GM23338 (cell line): ENCODE measurements at regions not wholly inside any gene's neighbourhood (a gene's known extent, or its start where the extent isn't known, plus 50 kb on each side); places are given as distances from the start of the nearest gene placed in this dataset.

Experiments
- ATAC-seq: fragments of 200-7000 bp; cut with Tn5 transposase; 3 replicates; pipeline ENCODE4 v1.9.1; 2020
- DNase-seq: peaks from one replicate; pipeline ENCODE4 v3.0.0-alpha.2; 2015; ENCODE audit warnings: low spot score
- H2AFZ ChIP-seq: fragments of 200-600 bp; sonication (generic); 2 replicates; pipeline ENCODE4 v1.8.0; 2016; ENCODE audit warnings: antibody characterized with exemption, mild to moderate bottlenecking, moderate library complexity
- H3F3A ChIP-seq: fragments of 200-600 bp; sonication (generic); replicated peaks from 2 replicates; pipeline ENCODE4 v1.8.0; 2017; ENCODE audit warnings: antibody characterized with exemption, mixed run types, low read depth
- H3K27ac ChIP-seq: fragments of 200-600 bp; sonication (generic); 2 replicates; pipeline ENCODE4 v1.6.1; 2016; ENCODE audit warnings: low read depth
- H3K27me3 ChIP-seq: fragments of 200-600 bp; sonication (generic); 2 replicates; pipeline ENCODE4 v1.8.0; 2016; ENCODE audit warnings: mild to moderate bottlenecking, mixed run types, moderate library complexity; ENCODE audit not compliant: insufficient read depth
- H3K36me3 ChIP-seq: fragments of 200-600 bp; sonication (generic); 2 replicates; pipeline ENCODE4 v1.8.0; 2016; ENCODE audit warnings: mild to moderate bottlenecking; ENCODE audit not compliant: insufficient read depth
- H3K4me1 ChIP-seq: fragments of 200-600 bp; sonication (generic); 2 replicates; pipeline ENCODE4 v1.8.0; 2016; ENCODE audit warnings: mild to moderate bottlenecking, moderate library complexity; ENCODE audit not compliant: insufficient read depth
- H3K4me2 ChIP-seq: fragments of 200-600 bp; sonication (generic); 2 replicates; pipeline ENCODE4 v1.7.1; 2017; ENCODE audit warnings: mixed run types
- H3K4me3 ChIP-seq: fragments of 200-600 bp; sonication (generic); 2 replicates; pipeline ENCODE4 v1.6.1; 2016; ENCODE audit warnings: mixed run types
- H3K79me2 ChIP-seq: fragments of 200-600 bp; sonication (generic); replicated peaks from 2 replicates; pipeline ENCODE4 v1.8.0; 2017; ENCODE audit warnings: mild to moderate bottlenecking; ENCODE audit not compliant: insufficient read depth
- H3K9me2 ChIP-seq: fragments of 200-600 bp; sonication (generic); 2 replicates; pipeline ENCODE4 v1.8.0; 2017; ENCODE audit not compliant: insufficient read depth
- H4K20me1 ChIP-seq: fragments of 200-600 bp; sonication (generic); replicated peaks from 2 replicates; pipeline ENCODE4 v1.8.0; 2017; ENCODE audit warnings: mild to moderate bottlenecking; ENCODE audit not compliant: insufficient read depth
- H3K27ac Mint-ChIP-seq: 2 replicates; pipeline ENCODE4 v1.8.0; 2020; ENCODE audit warnings: inconsistent platforms, mild to moderate bottlenecking, moderate library complexity, mixed read lengths
- H3K27me3 Mint-ChIP-seq: 3 replicates; pipeline ENCODE4 v1.8.0; 2022; ENCODE audit warnings: low read depth, mild to moderate bottlenecking, moderate library complexity, mixed read lengths, inconsistent platforms; ENCODE audit not compliant: insufficient read depth, poor library complexity
- H3K36me3 Mint-ChIP-seq: 3 replicates; pipeline ENCODE4 v1.8.0; 2021; ENCODE audit warnings: low read depth, mild to moderate bottlenecking, inconsistent platforms, moderate library complexity, mixed read lengths
- H3K4me1 Mint-ChIP-seq: 3 replicates; pipeline ENCODE4 v1.8.0; 2020; ENCODE audit warnings: mild to moderate bottlenecking, inconsistent platforms, mixed read lengths
- H3K4me3 Mint-ChIP-seq: 3 replicates; pipeline ENCODE4 v1.8.0; 2021; ENCODE audit warnings: moderate library complexity, mild to moderate bottlenecking, inconsistent platforms, mixed read lengths
- H3K9me3 Mint-ChIP-seq: 3 replicates; pipeline ENCODE4 v1.8.0; 2020; ENCODE audit warnings: moderate library complexity, mild to moderate bottlenecking, inconsistent platforms, mixed read lengths
- CREB1 ChIP-seq: fragments of 250-450 bp; sonication (Bioruptor Pico); IDR thresholded peaks from 2 replicates; pipeline ENCODE4 v1.5.0; 2020; ENCODE audit warnings: low read depth, mild to moderate bottlenecking, moderate library complexity
- EZH2 ChIP-seq: fragments of 200-600 bp; sonication (generic); IDR thresholded peaks from one replicate; pipeline ENCODE4 v1.8.0; 2017; ENCODE audit warnings: antibody characterized with exemption, mild to moderate bottlenecking, low read depth; ENCODE audit not compliant: unreplicated experiment
- EZH2phosphoT487 ChIP-seq: fragments of 200-600 bp; sonication (generic); IDR thresholded peaks from one replicate; pipeline ENCODE4 v1.8.1; 2018; ENCODE audit warnings: antibody characterized with exemption; ENCODE audit not compliant: unreplicated experiment
- JUNB ChIP-seq: IDR thresholded peaks from one replicate; pipeline ENCODE4 v1.6.1; 2016; ENCODE audit warnings: antibody characterized with exemption; ENCODE audit not compliant: unreplicated experiment
- NANOG ChIP-seq: IDR thresholded peaks from 2 replicates; pipeline ENCODE4 v1.6.1; 2016; ENCODE audit warnings: antibody characterized with exemption, borderline replicate concordance
- POLR2AphosphoS5 ChIP-seq: IDR thresholded peaks from 2 replicates; pipeline ENCODE4 v1.6.1; 2016; ENCODE audit warnings: antibody characterized with exemption, low read depth
- STAT1 ChIP-seq: IDR thresholded peaks from one replicate; pipeline ENCODE4 v1.6.1; 2016; ENCODE audit warnings: antibody characterized with exemption; ENCODE audit not compliant: unreplicated experiment
- ZNF331 ChIP-seq: fragments of 250-450 bp; sonication (Bioruptor Pico); IDR thresholded peaks from 2 replicates; pipeline ENCODE4 v1.5.0; 2020; ENCODE audit warnings: low read depth, mild to moderate bottlenecking, moderate library complexity
- TF ChIP-seq, protein P1 (sequence below): IDR thresholded peaks from 2 replicates; pipeline ENCODE4 v1.6.1; 2016; ENCODE audit warnings: antibody characterized with exemption
- TF ChIP-seq, protein P2 (sequence below), 2 experiments: fragments of 200-600 bp in 1 of 2; sonication (generic) in 1 of 2; conservative IDR thresholded peaks; 2 replicates each; pipeline versions ENCODE4 v1.5.1 to v1.6.1; 2016 to 2017; ENCODE audit warnings: antibody characterized with exemption in 2 of 2, low read depth in 2 of 2, mild to moderate bottlenecking in 2 of 2, moderate library complexity in 1 of 2
- TF ChIP-seq, protein P3 (sequence below): IDR thresholded peaks from one replicate; pipeline ENCODE4 v1.6.1; 2018; ENCODE audit warnings: antibody characterized with exemption; ENCODE audit not compliant: unreplicated experiment

DNA sequence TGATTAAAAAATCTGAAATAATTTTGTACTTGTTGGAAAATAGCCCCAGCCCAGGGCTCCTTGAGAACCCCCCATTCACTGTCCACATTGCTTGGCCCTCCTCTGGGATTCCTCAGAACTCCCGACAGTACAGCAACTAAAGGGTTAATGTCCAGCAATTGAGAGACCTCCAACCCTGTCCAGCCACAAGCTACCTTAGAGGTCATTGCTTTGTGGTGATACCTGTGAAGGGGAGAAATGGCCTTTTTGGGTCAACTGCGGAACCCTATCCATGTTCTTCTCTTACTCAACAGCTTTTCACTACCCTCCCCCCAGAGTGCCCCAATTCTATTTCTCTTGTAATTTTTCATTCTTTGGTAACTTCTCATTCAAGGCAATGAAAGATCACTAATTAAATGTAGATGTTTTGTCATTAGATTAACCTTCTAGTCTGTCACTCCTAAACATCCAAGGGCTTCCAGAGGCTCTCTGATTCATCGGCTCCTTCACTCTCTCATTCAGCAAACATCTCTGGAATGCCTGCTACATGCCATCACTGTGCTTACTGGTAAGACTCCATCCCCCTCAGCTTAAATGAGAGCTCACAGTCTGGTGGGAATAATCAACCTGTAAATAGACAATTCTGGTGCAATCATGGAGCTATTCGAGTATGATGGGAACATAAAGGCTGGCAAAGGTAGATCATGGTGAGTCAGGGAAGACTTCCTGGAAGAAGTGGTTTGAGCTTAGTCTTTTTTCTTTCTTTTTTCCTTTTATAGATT lies 241.4 kb upstream of the PGRMC2 start:
- no peak overlapping the region; the same call in 2 of the 3 replicates for H3K4me3 Mint-ChIP-seq
- peak overlapping the region; percentile 82 for H3K27ac Mint-ChIP-seq
- TF ChIP-seq JUNB: no peak
- TF ChIP-seq NANOG: 0 out of 2 replicates have a peak, but pooled peaks have one; percentile 27
- no peaks in the 10 kb centered on the region for H3K9me3 Mint-ChIP-seq
- Histone ChIP-seq H3K27me3 (no peaks in the 10 kb centered on the region), H3K9me2 (no peaks in the 10 kb centered on the region), H2AFZ (no peak overlapping the region), H3K4me2 (no peak overlapping the region), H3K79me2 (no peaks in the 10 kb centered on the region), H3K4me3 (no peak overlapping the region), H3K36me3 (no peaks in the 10 kb centered on the region), H3F3A (no peaks in the 10 kb centered on the region), H3K27ac (0 out of 2 replicates have a peak overlapping the region, but pooled peaks have one; percentile 34), H3K4me1 (peaks cover 8% of the 10 kb centered on the region; the same call in 1 of the 2 replicates), H4K20me1 (no peaks in the 10 kb centered on the region)
- H3K27me3 Mint-ChIP-seq: peaks cover 3% of the 10 kb centered on the region
- ATAC-seq (peak; percentile 98), DNase-seq (peak; percentile 88)
- no peaks in the 10 kb centered on the region for H3K36me3 Mint-ChIP-seq
- H3K4me1 Mint-ChIP-seq: peaks cover 29% of the 10 kb centered on the region

DNA sequence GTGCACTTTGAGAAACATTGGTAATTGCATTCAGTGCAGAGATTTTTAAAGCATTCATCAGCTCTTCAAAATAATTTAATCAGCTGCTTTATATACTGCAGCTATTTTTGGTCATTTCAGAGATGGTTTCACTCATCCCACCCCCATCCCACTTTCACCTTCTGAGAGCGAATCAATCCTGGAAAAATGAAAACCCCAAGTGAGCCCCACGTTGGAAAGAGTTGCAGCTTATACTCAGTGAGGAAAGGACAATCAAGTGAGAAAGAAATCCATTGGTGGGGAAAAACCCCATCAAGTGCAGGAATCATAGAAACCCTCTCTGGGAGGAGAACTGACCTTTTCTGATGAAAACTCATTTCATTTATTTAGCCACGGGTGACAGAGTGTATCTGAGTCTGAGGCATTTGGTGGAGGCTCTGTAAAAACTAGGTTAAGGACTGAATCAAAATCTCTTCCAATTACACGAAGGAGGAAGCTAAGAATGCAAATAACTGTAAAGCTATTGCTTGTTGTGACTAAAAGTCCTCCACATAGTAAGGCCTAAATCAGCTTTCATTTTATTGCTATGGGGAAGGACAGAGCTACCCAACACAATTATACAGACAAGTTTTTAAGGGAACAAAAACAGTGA lies 240.4 kb upstream of the PGRMC2 start:
- no peak overlapping the region for H3K4me3 Mint-ChIP-seq
- H3K27me3 Mint-ChIP-seq: peaks cover 3% of the 10 kb centered on the region
- no peak for TF ChIP-seq EZH2phosphoT487
- no peak for TF ChIP-seq NANOG
- TF ChIP-seq, protein P1, sequence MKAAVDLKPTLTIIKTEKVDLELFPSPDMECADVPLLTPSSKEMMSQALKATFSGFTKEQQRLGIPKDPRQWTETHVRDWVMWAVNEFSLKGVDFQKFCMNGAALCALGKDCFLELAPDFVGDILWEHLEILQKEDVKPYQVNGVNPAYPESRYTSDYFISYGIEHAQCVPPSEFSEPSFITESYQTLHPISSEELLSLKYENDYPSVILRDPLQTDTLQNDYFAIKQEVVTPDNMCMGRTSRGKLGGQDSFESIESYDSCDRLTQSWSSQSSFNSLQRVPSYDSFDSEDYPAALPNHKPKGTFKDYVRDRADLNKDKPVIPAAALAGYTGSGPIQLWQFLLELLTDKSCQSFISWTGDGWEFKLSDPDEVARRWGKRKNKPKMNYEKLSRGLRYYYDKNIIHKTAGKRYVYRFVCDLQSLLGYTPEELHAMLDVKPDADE: no peak
- TF ChIP-seq, protein P2, sequence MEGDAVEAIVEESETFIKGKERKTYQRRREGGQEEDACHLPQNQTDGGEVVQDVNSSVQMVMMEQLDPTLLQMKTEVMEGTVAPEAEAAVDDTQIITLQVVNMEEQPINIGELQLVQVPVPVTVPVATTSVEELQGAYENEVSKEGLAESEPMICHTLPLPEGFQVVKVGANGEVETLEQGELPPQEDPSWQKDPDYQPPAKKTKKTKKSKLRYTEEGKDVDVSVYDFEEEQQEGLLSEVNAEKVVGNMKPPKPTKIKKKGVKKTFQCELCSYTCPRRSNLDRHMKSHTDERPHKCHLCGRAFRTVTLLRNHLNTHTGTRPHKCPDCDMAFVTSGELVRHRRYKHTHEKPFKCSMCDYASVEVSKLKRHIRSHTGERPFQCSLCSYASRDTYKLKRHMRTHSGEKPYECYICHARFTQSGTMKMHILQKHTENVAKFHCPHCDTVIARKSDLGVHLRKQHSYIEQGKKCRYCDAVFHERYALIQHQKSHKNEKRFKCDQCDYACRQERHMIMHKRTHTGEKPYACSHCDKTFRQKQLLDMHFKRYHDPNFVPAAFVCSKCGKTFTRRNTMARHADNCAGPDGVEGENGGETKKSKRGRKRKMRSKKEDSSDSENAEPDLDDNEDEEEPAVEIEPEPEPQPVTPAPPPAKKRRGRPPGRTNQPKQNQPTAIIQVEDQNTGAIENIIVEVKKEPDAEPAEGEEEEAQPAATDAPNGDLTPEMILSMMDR (conservative IDR thresholded peaks at IDR 0.05; ENCODE audit: low read depth in 2 of 2): no peak
- no peak for TF ChIP-seq ZNF331 (CRISPR knock-in tag)
- no peak for TF ChIP-seq EZH2
- TF ChIP-seq CREB1: no peak
- no peak for TF ChIP-seq JUNB
- TF ChIP-seq, protein P3, sequence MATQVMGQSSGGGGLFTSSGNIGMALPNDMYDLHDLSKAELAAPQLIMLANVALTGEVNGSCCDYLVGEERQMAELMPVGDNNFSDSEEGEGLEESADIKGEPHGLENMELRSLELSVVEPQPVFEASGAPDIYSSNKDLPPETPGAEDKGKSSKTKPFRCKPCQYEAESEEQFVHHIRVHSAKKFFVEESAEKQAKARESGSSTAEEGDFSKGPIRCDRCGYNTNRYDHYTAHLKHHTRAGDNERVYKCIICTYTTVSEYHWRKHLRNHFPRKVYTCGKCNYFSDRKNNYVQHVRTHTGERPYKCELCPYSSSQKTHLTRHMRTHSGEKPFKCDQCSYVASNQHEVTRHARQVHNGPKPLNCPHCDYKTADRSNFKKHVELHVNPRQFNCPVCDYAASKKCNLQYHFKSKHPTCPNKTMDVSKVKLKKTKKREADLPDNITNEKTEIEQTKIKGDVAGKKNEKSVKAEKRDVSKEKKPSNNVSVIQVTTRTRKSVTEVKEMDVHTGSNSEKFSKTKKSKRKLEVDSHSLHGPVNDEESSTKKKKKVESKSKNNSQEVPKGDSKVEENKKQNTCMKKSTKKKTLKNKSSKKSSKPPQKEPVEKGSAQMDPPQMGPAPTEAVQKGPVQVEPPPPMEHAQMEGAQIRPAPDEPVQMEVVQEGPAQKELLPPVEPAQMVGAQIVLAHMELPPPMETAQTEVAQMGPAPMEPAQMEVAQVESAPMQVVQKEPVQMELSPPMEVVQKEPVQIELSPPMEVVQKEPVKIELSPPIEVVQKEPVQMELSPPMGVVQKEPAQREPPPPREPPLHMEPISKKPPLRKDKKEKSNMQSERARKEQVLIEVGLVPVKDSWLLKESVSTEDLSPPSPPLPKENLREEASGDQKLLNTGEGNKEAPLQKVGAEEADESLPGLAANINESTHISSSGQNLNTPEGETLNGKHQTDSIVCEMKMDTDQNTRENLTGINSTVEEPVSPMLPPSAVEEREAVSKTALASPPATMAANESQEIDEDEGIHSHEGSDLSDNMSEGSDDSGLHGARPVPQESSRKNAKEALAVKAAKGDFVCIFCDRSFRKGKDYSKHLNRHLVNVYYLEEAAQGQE: no peak
- no peak for TF ChIP-seq POLR2AphosphoS5
- no peak for TF ChIP-seq STAT1

More for the DNA sequence above, 240.4 kb upstream of the PGRMC2 start:
- H3K27ac Mint-ChIP-seq: no peak overlapping the region; the same call in 1 of the 2 replicates
- no peak overlapping the region for H3K4me2 ChIP-seq
- no peaks in the 10 kb centered on the region for H3K27me3 ChIP-seq
- no peak overlapping the region for H3K4me3 ChIP-seq
- H3K27ac ChIP-seq: 0 out of 2 replicates have a peak overlapping the region, but pooled peaks have one; percentile 40
- no peak for DNase-seq
- H3K4me1 Mint-ChIP-seq: peaks cover 29% of the 10 kb centered on the region
- H3K79me2 ChIP-seq: no peaks in the 10 kb centered on the region
- H3K4me1 ChIP-seq: peaks cover 8% of the 10 kb centered on the region; the same call in 1 of the 2 replicates
- H2AFZ ChIP-seq: peak overlapping the region; percentile 3; the same call in 1 of the 2 replicates
- no peaks in the 10 kb centered on the region for H3K9me3 Mint-ChIP-seq
- no peaks in the 10 kb centered on the region for H3K36me3 Mint-ChIP-seq
- no peaks in the 10 kb centered on the region for H3K9me2 ChIP-seq
- H3F3A ChIP-seq: no peaks in the 10 kb centered on the region
- H3K36me3 ChIP-seq: no peaks in the 10 kb centered on the region
- no peaks in the 10 kb centered on the region for H4K20me1 ChIP-seq
- no peak for ATAC-seq
